HCT116 (cell line): ENCODE measurements at regions not wholly inside any gene's neighbourhood (a gene's known extent, or its start where the extent isn't known, plus 50 kb on each side); places are given as distances from the start of the nearest gene placed in this dataset.

Experiments
- ATAC-seq: fragments of 200-7000 bp; cut with Tn5 transposase; 2 replicates; pipeline ENCODE4 v1.9.1; 2020; ENCODE audit warnings: mild to moderate bottlenecking, moderate library complexity
- BruUV-seq: library from RNA; stranded (reverse); fragments of 400-500 nt; replicated peaks from 2 replicates; lab custom pipeline; 2021; lab: Mats Ljungman, UMichigan
- CTCF ChIA-PET: fragments of 300-600 bp; sonication (Branson Sonifier 250); formaldehyde crosslinking; loops from one replicate; lab custom pipeline; 2021; ENCODE audit warnings: antibody characterized with exemption; lab: Charles Lee
- POLR2A ChIA-PET: fragments of 300-600, 350-600 bp; sonication (Branson Sonifier 250); formaldehyde crosslinking; loops from one replicate; lab custom pipeline; 2021; ENCODE audit warnings: antibody characterized with exemption; lab: Charles Lee
- RAD21 ChIA-PET, 2 experiments: fragments of 300-600 bp; sonication (Branson Sonifier 250); formaldehyde crosslinking; loops; one replicate each; lab custom pipeline; 2023; ENCODE audit warnings: low total read pairs in 2 of 2; ENCODE audit not compliant: uncharacterized antibody in 2 of 2, unreplicated experiment in 2 of 2, low non-redundant PET in 1 of 2; lab: Charles Lee
- DNase-seq: peaks from one replicate; pipeline ENCODE4 v3.0.0-alpha.2; 2010; ENCODE audit warnings: low read depth, low spot score
- H2AFZ ChIP-seq: fragments of 200-600 bp; shearing (Covaris generic), sonication (generic); 2 replicates; pipeline ENCODE4 v1.6.1; 2017; ENCODE audit warnings: low read depth, mixed run types, mixed read lengths, antibody characterized with exemption, low read length; ENCODE audit not compliant: poor library complexity, severe bottlenecking
- H3K27ac ChIP-seq: 2 replicates; pipeline ENCODE4 v1.5.1; 2012; ENCODE audit warnings: low read depth, low read length
- H3K27me3 ChIP-seq: fragments of 200-600 bp; sonication (generic); 2 replicates; pipeline ENCODE4 v1.6.1; 2016; ENCODE audit warnings: mixed run types, low read length, mixed read lengths; ENCODE audit not compliant: insufficient read depth
- H3K36me3 ChIP-seq, 2 experiments: fragments of 200-500 bp in 1 of 2; fragments of 200-600 bp in 1 of 2; sonication (Bioruptor generic) in 1 of 2; sonication (generic) in 1 of 2; 2 replicates each; pipeline versions ENCODE4 v1.5.1 to v1.6.1; 2014 to 2016; ENCODE audit warnings: low read length in 2 of 2, inconsistent platforms in 1 of 2, mixed read lengths in 1 of 2, mixed run types in 1 of 2; ENCODE audit not compliant: insufficient read depth in 2 of 2, control insufficient read depth in 1 of 2
- H3K4me1 ChIP-seq, 2 experiments: fragments of 200-600 bp in 1 of 2; sonication (generic) in 1 of 2; 2 replicates each; pipeline versions ENCODE4 v1.5.1 to v1.6.1; 2012 to 2017; ENCODE audit warnings: low read length in 2 of 2, inconsistent platforms in 1 of 2, mild to moderate bottlenecking in 1 of 2, mixed read lengths in 1 of 2, mixed run types in 1 of 2, moderate library complexity in 1 of 2; ENCODE audit not compliant: insufficient read depth in 2 of 2, control insufficient read depth in 1 of 2
- H3K4me2 ChIP-seq: fragments of 200-600 bp; sonication (generic); 2 replicates; pipeline ENCODE4 v1.6.1; 2017; ENCODE audit warnings: mixed run types, low read length, mixed read lengths
- H3K4me3 ChIP-seq, 2 experiments: fragments of 200-600 bp in 1 of 2; sonication (generic) in 1 of 2; replicated peaks in 1 of 2; 2 replicates each; pipeline ENCODE4 v1.5.1; 2011 to 2016; ENCODE audit warnings: low read length in 2 of 2, control low read depth in 1 of 2, low read depth in 1 of 2, mild to moderate bottlenecking in 1 of 2, mixed read lengths in 1 of 2, mixed run types in 1 of 2
- H3K79me2 ChIP-seq: fragments of 200-600 bp; sonication (generic); 2 replicates; pipeline ENCODE4 v1.6.1; 2017; ENCODE audit warnings: mild to moderate bottlenecking, mixed run types, low read length, moderate library complexity, mixed read lengths; ENCODE audit not compliant: insufficient read depth
- H3K9ac ChIP-seq: fragments of 200-600 bp; sonication (generic); 2 replicates; pipeline ENCODE4 v1.6.1; 2016; ENCODE audit warnings: low read length, mixed read lengths
- H3K9me2 ChIP-seq: fragments of 200-600 bp; sonication (generic), shearing (Covaris generic); 2 replicates; pipeline ENCODE4 v1.6.1; 2017; ENCODE audit warnings: mixed run types, mild to moderate bottlenecking, moderate library complexity; ENCODE audit not compliant: insufficient read depth
- H3K9me3 ChIP-seq, 2 experiments: fragments of 200-500 bp in 1 of 2; fragments of 200-600 bp in 1 of 2; sonication (Bioruptor generic) in 1 of 2; sonication (generic) in 1 of 2; 2 replicates each; pipeline ENCODE4 v1.6.1; 2014 to 2017; ENCODE audit warnings: low read length in 2 of 2, mixed read lengths in 2 of 2, inconsistent platforms in 1 of 2, low read depth in 1 of 2, mild to moderate bottlenecking in 1 of 2, mixed run types in 1 of 2, moderate library complexity in 1 of 2; ENCODE audit not compliant: control insufficient read depth in 1 of 2, insufficient read depth in 1 of 2
- H4K20me1 ChIP-seq: fragments of 200-600 bp; sonication (generic), shearing (Covaris generic); 2 replicates; pipeline ENCODE4 v1.6.1; 2017; ENCODE audit warnings: mixed run types, mild to moderate bottlenecking, moderate library complexity; ENCODE audit not compliant: insufficient read depth
- CEBPB ChIP-seq: IDR thresholded peaks from 2 replicates; pipeline ENCODE4 v1.6.1; 2012; ENCODE audit warnings: low read depth
- ELF1 ChIP-seq: IDR thresholded peaks from 2 replicates; pipeline ENCODE4 v1.6.1; 2012; ENCODE audit warnings: low read depth, borderline replicate concordance
- EZH2 ChIP-seq: fragments of 200-600 bp; sonication (generic); IDR thresholded peaks from 2 replicates; pipeline ENCODE4 v1.6.1; 2017; ENCODE audit warnings: antibody characterized with exemption, mixed run types
- FOSL1 ChIP-seq: IDR thresholded peaks from 2 replicates; pipeline ENCODE4 v1.6.1; 2012; ENCODE audit warnings: low read depth
- JUND ChIP-seq: IDR thresholded peaks from 2 replicates; pipeline ENCODE4 v1.6.1; 2012
- POLR2AphosphoS5 ChIP-seq: IDR thresholded peaks from 2 replicates; pipeline ENCODE4 v1.6.1; 2011; ENCODE audit warnings: mild to moderate bottlenecking, low read depth, low read length, moderate library complexity
- RAD21 ChIP-seq: IDR thresholded peaks from 2 replicates; pipeline ENCODE4 v1.6.1; 2012; ENCODE audit warnings: low read depth, mild to moderate bottlenecking
- SP1 ChIP-seq: IDR thresholded peaks from 2 replicates; pipeline ENCODE4 v1.6.1; 2012; ENCODE audit warnings: low read depth
- SRF ChIP-seq: IDR thresholded peaks from 2 replicates; pipeline ENCODE4 v1.6.1; 2012; ENCODE audit warnings: low read depth
- YY1 ChIP-seq: IDR thresholded peaks from 2 replicates; pipeline ENCODE4 v1.6.1; 2011; ENCODE audit warnings: low read length, low read depth, moderate library complexity, mild to moderate bottlenecking; ENCODE audit not compliant: insufficient replicate concordance; ENCODE audit errors: extremely low read depth
- ZFX ChIP-seq: fragments of 450-650 bp; IDR thresholded peaks from 2 replicates; pipeline ENCODE4 v1.6.1; 2017
- ZNF274 ChIP-seq: fragments of 200-500 bp; sonication (Bioruptor generic); IDR thresholded peaks from 2 replicates; pipeline ENCODE4 v1.6.1; 2014; ENCODE audit warnings: mild to moderate bottlenecking, low read depth, low read length, inconsistent platforms
- intact Hi-C: fragments of 100-400 bp; cut with micrococcal nuclease; formaldehyde crosslinking; loops from 2 replicates; pipeline ENCODE4 v1.10.0; 2022
- TF ChIP-seq, protein P1 (sequence below): IDR thresholded peaks from 2 replicates; pipeline ENCODE4 v1.6.1; 2012
- TF ChIP-seq, protein P2 (sequence below): IDR thresholded peaks from 2 replicates; pipeline ENCODE4 v1.6.1; 2011; ENCODE audit warnings: mild to moderate bottlenecking, low read length, moderate library complexity; ENCODE audit not compliant: insufficient replicate concordance; ENCODE audit errors: extremely low read depth
- TF ChIP-seq, protein P3 (sequence below): IDR thresholded peaks from 2 replicates; pipeline ENCODE4 v1.6.1; 2012
- TF ChIP-seq, protein P4 (sequence below), 3 experiments: fragments of 200-600 bp in 1 of 3; sonication (generic) in 1 of 3; IDR thresholded peaks in 2 of 3; conservative IDR thresholded peaks in 1 of 3; 2 replicates each; pipeline ENCODE4 v1.5.1; 2012 to 2017; ENCODE audit warnings: low read depth in 2 of 3, low read length in 2 of 3, antibody characterized with exemption in 1 of 3, borderline replicate concordance in 1 of 3, control low read depth in 1 of 3, mild to moderate bottlenecking in 1 of 3, mixed read lengths in 1 of 3, mixed run types in 1 of 3, moderate library complexity in 1 of 3; ENCODE audit not compliant: insufficient read depth in 1 of 3

DNA sequence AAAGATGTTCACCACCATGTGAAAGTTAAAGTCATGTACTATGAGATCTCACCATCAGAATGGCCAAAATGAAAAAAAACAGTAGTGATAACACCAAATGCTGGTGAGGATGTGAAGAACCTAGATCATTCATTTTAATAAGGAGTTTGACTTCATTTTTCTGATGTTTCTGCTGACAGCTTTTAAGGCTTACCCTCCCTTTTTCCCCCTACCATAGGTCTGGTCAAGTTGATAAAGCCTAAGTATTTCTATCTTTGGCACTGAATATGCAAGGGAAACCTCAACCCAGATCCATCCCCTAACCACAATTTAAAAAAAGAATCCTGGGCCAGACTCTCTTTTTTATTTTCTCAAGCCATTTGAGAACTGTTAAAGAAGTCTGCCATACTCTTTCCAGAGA lies 689.6 kb upstream of the FOXG1 start:
- no peak for DNase-seq
- Histone ChIP-seq H3K4me2 (no peak overlapping the region), H2AFZ (no peak overlapping the region), H3K4me1 (no peaks in the 10 kb centered on the region), H3K9me2 (no peaks in the 10 kb centered on the region), H3K27ac (no peak overlapping the region), H4K20me1 (no peaks in the 10 kb centered on the region), H3K9me3 (peaks cover 3 to 33% of the 10 kb centered on the region in 2 experiments; a peak in 2 of 4 replicates), H3K27me3 (no peaks in the 10 kb centered on the region), H3K9ac (no peak overlapping the region), H3K4me3 (no peak overlapping the region)
- CTCF ChIA-PET, result no interaction called here
- intact Hi-C loops, result no loop called here
- RAD21 ChIA-PET, result no interaction called here
- BruUV-seq, result no TSS peak
- TF ChIP-seq FOSL1 (no peak), RAD21 (no peak), SRF (no peak), ELF1 (no peak), SP1 (no peak), CEBPB (no peak), YY1 (no peak), POLR2AphosphoS5 (no peak), EZH2 (no peak), ZFX (no peak), ZNF274 (no peak), JUND (no peak)
- TF ChIP-seq, protein P1, sequence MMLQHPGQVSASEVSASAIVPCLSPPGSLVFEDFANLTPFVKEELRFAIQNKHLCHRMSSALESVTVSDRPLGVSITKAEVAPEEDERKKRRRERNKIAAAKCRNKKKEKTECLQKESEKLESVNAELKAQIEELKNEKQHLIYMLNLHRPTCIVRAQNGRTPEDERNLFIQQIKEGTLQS, result no peak
- TF ChIP-seq, protein P2, sequence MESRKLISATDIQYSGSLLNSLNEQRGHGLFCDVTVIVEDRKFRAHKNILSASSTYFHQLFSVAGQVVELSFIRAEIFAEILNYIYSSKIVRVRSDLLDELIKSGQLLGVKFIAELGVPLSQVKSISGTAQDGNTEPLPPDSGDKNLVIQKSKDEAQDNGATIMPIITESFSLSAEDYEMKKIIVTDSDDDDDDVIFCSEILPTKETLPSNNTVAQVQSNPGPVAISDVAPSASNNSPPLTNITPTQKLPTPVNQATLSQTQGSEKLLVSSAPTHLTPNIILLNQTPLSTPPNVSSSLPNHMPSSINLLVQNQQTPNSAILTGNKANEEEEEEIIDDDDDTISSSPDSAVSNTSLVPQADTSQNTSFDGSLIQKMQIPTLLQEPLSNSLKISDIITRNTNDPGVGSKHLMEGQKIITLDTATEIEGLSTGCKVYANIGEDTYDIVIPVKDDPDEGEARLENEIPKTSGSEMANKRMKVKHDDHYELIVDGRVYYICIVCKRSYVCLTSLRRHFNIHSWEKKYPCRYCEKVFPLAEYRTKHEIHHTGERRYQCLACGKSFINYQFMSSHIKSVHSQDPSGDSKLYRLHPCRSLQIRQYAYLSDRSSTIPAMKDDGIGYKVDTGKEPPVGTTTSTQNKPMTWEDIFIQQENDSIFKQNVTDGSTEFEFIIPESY, result no peak
- TF ChIP-seq, protein P3, sequence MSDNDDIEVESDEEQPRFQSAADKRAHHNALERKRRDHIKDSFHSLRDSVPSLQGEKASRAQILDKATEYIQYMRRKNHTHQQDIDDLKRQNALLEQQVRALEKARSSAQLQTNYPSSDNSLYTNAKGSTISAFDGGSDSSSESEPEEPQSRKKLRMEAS, result no peak
- TF ChIP-seq, protein P4, sequence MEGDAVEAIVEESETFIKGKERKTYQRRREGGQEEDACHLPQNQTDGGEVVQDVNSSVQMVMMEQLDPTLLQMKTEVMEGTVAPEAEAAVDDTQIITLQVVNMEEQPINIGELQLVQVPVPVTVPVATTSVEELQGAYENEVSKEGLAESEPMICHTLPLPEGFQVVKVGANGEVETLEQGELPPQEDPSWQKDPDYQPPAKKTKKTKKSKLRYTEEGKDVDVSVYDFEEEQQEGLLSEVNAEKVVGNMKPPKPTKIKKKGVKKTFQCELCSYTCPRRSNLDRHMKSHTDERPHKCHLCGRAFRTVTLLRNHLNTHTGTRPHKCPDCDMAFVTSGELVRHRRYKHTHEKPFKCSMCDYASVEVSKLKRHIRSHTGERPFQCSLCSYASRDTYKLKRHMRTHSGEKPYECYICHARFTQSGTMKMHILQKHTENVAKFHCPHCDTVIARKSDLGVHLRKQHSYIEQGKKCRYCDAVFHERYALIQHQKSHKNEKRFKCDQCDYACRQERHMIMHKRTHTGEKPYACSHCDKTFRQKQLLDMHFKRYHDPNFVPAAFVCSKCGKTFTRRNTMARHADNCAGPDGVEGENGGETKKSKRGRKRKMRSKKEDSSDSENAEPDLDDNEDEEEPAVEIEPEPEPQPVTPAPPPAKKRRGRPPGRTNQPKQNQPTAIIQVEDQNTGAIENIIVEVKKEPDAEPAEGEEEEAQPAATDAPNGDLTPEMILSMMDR (IDR thresholded peaks at IDR 0.05 in 2 of 3, conservative IDR thresholded peaks at IDR 0.05 in 1 of 3; ENCODE audit: borderline replicate concordance in 1 of 3, insufficient read depth in 1 of 3, low read depth in 2 of 3, low read length in 2 of 3), result no peak
- TF ChIP-seq, all 23 proteins: peak for 0
- POLR2A ChIA-PET, result no interaction called here
- ATAC-seq, result no peak
- H3K36me3 ChIP-seq, result no peaks in the 10 kb centered on the region
- H3K79me2 ChIP-seq, result no peaks in the 10 kb centered on the region
